ENCODE measurements at regions not wholly inside any gene's neighbourhood (a gene's known extent, or its start where the extent isn't known, plus 50 kb on each side); places are given as distances from the start of the nearest gene placed in this dataset.

DNA sequence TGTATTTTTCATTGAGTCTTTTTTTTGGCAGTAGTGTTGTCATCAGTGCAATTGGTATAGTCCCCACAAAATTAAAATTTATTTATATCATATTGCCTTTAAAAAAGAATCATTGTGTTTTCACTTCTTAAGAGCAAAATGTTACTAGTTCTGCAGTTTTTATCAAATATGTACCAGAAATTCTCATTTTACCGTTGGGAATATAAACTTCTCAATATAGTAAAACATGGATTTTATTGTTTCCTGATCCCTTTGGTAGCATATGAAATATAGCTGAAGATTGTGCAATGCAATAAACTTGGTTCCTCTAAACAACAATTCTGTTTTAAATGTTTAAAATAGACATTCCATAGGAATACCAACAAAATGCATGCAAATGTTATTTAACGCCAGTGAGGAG is 306.5 kb upstream of the PCDH20 start:
- H2AFZ ChIP-seq (ENCODE audit: low read length, unreplicated experiment): no peak overlapping the region

DNA sequence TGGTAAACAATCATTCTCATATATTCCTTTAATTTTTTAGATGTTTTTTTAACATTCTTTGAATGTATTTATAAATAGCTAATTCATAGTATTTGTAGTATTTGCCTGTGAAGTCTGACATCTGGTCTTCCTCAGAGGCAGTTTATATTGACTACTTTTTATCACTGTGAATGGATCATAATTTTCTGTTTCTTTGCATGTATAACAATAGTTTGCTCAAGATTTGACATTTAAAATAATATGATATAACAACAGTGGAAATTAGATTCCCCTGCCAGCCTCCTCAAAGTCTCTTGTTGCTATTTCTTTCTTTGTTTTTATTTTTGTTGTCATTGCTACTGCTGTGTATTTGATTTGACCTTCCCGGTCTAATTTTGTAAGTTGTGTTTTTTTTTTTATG is 297.0 kb upstream of the PCDH20 start:
- Histone ChIP-seq H2AFZ (ENCODE audit: low read length, unreplicated experiment) (no peak overlapping the region), H3K27ac (ENCODE audit: low read depth, low read length) (no peak overlapping the region), H3K4me3 (ENCODE audit: low read depth, low read length) (no peak overlapping the region), H3K36me3 (ENCODE audit: insufficient read depth, low read length) (no peaks in the 10 kb centered on the region), H3K27me3 (ENCODE audit: insufficient read depth, low read length) (no peaks in the 10 kb centered on the region), H3K79me2 (ENCODE audit: control insufficient read depth, insufficient read depth, low read length, unreplicated experiment) (no peaks in the 10 kb centered on the region), H3K4me1 (ENCODE audit: control insufficient read depth, insufficient read depth, low read length, unreplicated experiment) (no peaks in the 10 kb centered on the region)

More for the DNA sequence above, 306.5 kb upstream of the PCDH20 start:
- no peaks in the 10 kb centered on the region for H3K36me3 ChIP-seq (ENCODE audit: insufficient read depth, low read length)
- H3K27me3 ChIP-seq (ENCODE audit: insufficient read depth, low read length): no peaks in the 10 kb centered on the region
- no peak overlapping the region for H3K4me3 ChIP-seq (ENCODE audit: low read depth, low read length)
- H3K4me1 ChIP-seq (ENCODE audit: control insufficient read depth, insufficient read depth, low read length, unreplicated experiment): no peaks in the 10 kb centered on the region
- H3K27ac ChIP-seq (ENCODE audit: low read depth, low read length): no peak overlapping the region
- no peaks in the 10 kb centered on the region for H3K79me2 ChIP-seq (ENCODE audit: control insufficient read depth, insufficient read depth, low read length, unreplicated experiment)

DNA sequence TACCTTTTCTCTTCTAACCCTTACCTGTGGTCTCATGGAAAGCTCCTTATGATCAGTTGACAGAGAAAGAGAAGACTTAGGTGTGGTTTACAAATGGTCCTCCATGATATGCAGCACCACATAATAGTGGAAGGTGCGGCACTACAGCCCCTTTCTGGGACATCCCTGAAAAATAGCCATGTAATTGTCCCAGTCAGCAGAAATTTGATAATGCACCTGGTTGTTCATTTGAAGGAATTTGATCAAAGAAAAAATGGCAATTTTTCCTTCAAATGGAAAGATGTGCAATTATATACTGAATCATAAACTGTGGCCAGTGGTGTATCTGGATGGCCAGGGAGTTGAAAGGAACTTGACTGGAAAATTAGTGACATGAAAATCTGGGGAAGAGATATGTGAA is 293.6 kb upstream of the PCDH20 start:
- Histone ChIP-seq H3K27me3 (ENCODE audit: insufficient read depth, low read length) (no peaks in the 10 kb centered on the region), H3K36me3 (ENCODE audit: insufficient read depth, low read length) (no peaks in the 10 kb centered on the region), H3K4me1 (ENCODE audit: control insufficient read depth, insufficient read depth, low read length, unreplicated experiment) (no peaks in the 10 kb centered on the region), H3K27ac (ENCODE audit: low read depth, low read length) (no peak overlapping the region), H2AFZ (ENCODE audit: low read length, unreplicated experiment) (no peak overlapping the region), H3K4me3 (ENCODE audit: low read depth, low read length) (no peak overlapping the region), H3K79me2 (ENCODE audit: control insufficient read depth, insufficient read depth, low read length, unreplicated experiment) (no peaks in the 10 kb centered on the region)

DNA sequence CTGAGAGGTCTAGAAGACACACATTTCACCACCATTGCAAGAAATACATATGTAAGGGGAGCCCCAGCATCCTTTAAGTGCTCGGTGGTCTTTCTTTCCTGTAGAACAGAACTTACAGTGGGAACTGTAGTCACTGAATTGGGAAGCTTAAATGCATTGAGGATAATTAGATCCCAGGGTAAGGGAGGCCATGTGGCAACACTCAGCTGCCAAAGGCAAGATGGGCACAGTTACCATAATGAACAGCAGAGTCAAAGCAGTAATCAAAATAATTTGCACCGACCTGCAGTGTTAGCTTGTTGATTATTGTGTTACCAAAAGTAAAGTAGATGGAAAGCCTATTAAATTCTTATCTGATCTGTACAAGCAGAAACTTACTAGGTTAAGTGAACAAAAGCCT is 291.2 kb upstream of the PCDH20 start:
- Histone ChIP-seq H3K4me3 (ENCODE audit: low read depth, low read length) (no peak overlapping the region), H3K79me2 (ENCODE audit: control insufficient read depth, insufficient read depth, low read length, unreplicated experiment) (no peaks in the 10 kb centered on the region), H2AFZ (ENCODE audit: low read length, unreplicated experiment) (no peak overlapping the region)

DNA sequence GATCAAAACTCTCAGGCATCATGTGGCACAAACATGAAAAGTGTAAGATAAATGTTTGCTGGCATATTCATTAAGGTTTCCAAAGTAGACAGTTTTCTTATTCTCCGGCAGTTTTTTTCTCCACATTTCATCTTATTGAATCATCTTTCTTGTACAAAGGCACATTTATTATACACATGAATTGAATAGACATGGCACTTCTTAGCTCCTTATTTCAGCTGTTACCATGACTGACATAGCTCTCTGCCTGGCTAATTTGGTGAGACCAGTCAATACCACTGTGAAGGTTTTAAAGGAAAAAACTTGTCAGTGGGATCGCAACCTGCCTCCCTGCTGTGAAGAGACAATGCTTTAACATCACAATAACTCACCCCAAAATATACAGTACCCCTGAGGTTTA is 285.0 kb upstream of the PCDH20 start:
- H3K27ac ChIP-seq (ENCODE audit: low read depth, low read length): no peak overlapping the region
- H2AFZ ChIP-seq (ENCODE audit: low read length, unreplicated experiment): no peak overlapping the region
- H3K36me3 ChIP-seq (ENCODE audit: insufficient read depth, low read length): no peaks in the 10 kb centered on the region
- H3K27me3 ChIP-seq (ENCODE audit: insufficient read depth, low read length): no peaks in the 10 kb centered on the region
- H3K4me3 ChIP-seq (ENCODE audit: low read depth, low read length): no peak overlapping the region
- H3K4me1 ChIP-seq (ENCODE audit: control insufficient read depth, insufficient read depth, low read length, unreplicated experiment): no peaks in the 10 kb centered on the region
- H3K79me2 ChIP-seq (ENCODE audit: control insufficient read depth, insufficient read depth, low read length, unreplicated experiment): no peaks in the 10 kb centered on the region

More for the DNA sequence above, 291.2 kb upstream of the PCDH20 start:
- Histone ChIP-seq H3K27me3 (ENCODE audit: insufficient read depth, low read length) (no peaks in the 10 kb centered on the region), H3K36me3 (ENCODE audit: insufficient read depth, low read length) (no peaks in the 10 kb centered on the region), H3K4me1 (ENCODE audit: control insufficient read depth, insufficient read depth, low read length, unreplicated experiment) (no peaks in the 10 kb centered on the region), H3K27ac (ENCODE audit: low read depth, low read length) (no peak overlapping the region)

DNA sequence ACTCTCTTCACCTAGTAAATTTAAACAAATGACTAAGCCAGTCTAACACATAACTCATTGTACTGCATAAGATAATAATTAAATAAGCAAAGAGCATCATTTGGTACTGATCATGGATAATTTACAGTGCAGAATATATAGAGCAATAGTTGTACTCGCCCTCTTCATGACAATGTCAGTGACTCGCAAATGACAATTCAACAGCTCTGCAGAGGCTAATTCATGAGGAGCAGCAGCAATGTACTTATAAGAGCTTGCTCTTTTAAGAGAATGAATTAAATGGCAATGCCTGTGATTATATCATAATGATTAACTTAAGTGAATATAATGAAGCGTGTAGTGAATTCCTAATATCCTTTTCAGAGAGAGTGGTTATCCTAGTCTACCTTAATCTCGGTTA is 284.5 kb upstream of the PCDH20 start:
- Histone ChIP-seq H3K27me3 (ENCODE audit: insufficient read depth, low read length) (no peaks in the 10 kb centered on the region), H3K4me1 (ENCODE audit: control insufficient read depth, insufficient read depth, low read length, unreplicated experiment) (no peaks in the 10 kb centered on the region), H3K27ac (ENCODE audit: low read depth, low read length) (no peak overlapping the region), H3K4me3 (ENCODE audit: low read depth, low read length) (no peak overlapping the region), H2AFZ (ENCODE audit: low read length, unreplicated experiment) (no peak overlapping the region), H3K36me3 (ENCODE audit: insufficient read depth, low read length) (no peaks in the 10 kb centered on the region), H3K79me2 (ENCODE audit: control insufficient read depth, insufficient read depth, low read length, unreplicated experiment) (no peaks in the 10 kb centered on the region)

DNA sequence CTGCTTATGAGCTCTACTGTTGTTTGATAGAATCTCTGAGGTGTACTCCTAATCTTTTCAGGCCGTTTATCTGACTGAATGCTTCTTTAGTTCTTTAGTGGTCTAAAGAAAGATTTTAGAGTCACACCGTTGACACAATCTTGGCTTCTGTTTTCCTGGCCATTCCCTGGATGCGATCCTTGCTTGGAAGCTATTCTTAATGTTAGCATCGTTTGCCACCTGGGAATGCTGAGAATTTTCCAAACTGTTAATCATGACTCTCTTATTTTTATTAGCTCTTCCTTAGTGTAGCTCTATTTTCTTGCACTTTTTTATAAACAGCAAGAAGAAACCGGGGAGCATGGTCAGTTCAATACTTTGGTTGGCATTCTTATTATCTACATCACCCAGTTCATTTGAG is 281.0 kb upstream of the PCDH20 start:
- Histone ChIP-seq H3K79me2 (ENCODE audit: control insufficient read depth, insufficient read depth, low read length, unreplicated experiment) (no peaks in the 10 kb centered on the region), H3K4me1 (ENCODE audit: control insufficient read depth, insufficient read depth, low read length, unreplicated experiment) (no peaks in the 10 kb centered on the region), H3K4me3 (ENCODE audit: low read depth, low read length) (no peak overlapping the region), H3K36me3 (ENCODE audit: insufficient read depth, low read length) (no peaks in the 10 kb centered on the region), H2AFZ (ENCODE audit: low read length, unreplicated experiment) (no peak overlapping the region), H3K27ac (ENCODE audit: low read depth, low read length) (no peak overlapping the region), H3K27me3 (ENCODE audit: insufficient read depth, low read length) (no peaks in the 10 kb centered on the region)

DNA sequence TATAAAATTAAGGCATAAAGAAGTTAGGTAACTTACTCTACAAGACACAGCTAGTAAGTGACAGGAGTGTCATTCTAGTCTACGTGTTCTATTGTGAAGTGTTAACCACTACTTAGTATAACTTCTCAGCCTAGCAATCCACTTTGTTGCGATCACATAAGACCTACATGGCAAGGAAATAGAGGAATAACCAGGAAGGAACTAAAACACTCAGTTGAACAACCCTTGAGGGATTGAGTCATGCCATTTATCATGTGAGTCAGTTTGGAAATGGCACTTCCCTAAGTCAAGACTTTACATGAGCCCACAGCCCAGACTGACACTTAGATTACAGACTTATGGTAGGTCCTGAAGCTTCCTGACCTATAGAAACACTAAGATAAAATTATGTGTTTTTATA is 279.5 kb upstream of the PCDH20 start:
- Histone ChIP-seq H3K27me3 (ENCODE audit: insufficient read depth, low read length) (no peaks in the 10 kb centered on the region), H2AFZ (ENCODE audit: low read length, unreplicated experiment) (no peak overlapping the region), H3K4me1 (ENCODE audit: control insufficient read depth, insufficient read depth, low read length, unreplicated experiment) (no peaks in the 10 kb centered on the region), H3K4me3 (ENCODE audit: low read depth, low read length) (no peak overlapping the region), H3K36me3 (ENCODE audit: insufficient read depth, low read length) (no peaks in the 10 kb centered on the region), H3K27ac (ENCODE audit: low read depth, low read length) (no peak overlapping the region), H3K79me2 (ENCODE audit: control insufficient read depth, insufficient read depth, low read length, unreplicated experiment) (no peaks in the 10 kb centered on the region)

DNA sequence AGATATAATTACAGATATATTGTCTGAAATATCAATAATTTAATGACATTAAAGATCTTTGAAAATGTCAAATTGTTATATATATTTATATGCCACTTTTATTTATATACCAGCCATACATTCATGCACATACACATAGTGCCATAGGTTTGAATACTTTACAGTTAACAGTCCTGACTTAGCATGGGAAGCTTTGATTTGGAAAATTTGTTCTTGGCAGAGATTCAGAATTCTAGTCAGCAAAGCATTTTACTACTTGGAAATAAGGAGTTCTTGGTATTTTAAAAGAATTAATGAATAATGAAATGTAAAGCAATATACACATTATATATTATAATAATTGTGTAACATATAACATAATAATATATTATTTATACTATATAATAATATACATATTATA is 277.0 kb upstream of the PCDH20 start:
- Histone ChIP-seq H3K79me2 (ENCODE audit: control insufficient read depth, insufficient read depth, low read length, unreplicated experiment) (no peaks in the 10 kb centered on the region), H3K4me1 (ENCODE audit: control insufficient read depth, insufficient read depth, low read length, unreplicated experiment) (no peaks in the 10 kb centered on the region), H3K27me3 (ENCODE audit: insufficient read depth, low read length) (no peaks in the 10 kb centered on the region), H3K4me3 (ENCODE audit: low read depth, low read length) (no peak overlapping the region), H2AFZ (ENCODE audit: low read length, unreplicated experiment) (no peak overlapping the region), H3K27ac (ENCODE audit: low read depth, low read length) (no peak overlapping the region), H3K36me3 (ENCODE audit: insufficient read depth, low read length) (no peaks in the 10 kb centered on the region)

DNA sequence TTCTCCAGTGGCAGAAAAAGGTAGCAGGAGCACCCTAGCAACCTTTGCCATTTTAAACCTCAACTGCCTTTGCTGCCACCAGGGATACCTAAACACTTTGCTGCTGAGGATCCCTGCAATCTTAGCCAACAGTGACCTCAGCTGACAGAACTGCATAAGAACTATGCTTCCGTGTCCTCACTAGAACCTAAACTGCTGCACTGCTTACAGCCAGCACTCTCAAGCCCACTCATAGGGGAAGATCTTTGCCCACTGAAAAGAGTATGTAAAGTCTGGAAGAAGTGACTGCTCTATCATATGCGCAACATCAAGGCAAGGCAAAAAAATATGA is 270.0 kb upstream of the PCDH20 start:
- no peak overlapping the region for H2AFZ ChIP-seq (ENCODE audit: low read length, unreplicated experiment)

DNA sequence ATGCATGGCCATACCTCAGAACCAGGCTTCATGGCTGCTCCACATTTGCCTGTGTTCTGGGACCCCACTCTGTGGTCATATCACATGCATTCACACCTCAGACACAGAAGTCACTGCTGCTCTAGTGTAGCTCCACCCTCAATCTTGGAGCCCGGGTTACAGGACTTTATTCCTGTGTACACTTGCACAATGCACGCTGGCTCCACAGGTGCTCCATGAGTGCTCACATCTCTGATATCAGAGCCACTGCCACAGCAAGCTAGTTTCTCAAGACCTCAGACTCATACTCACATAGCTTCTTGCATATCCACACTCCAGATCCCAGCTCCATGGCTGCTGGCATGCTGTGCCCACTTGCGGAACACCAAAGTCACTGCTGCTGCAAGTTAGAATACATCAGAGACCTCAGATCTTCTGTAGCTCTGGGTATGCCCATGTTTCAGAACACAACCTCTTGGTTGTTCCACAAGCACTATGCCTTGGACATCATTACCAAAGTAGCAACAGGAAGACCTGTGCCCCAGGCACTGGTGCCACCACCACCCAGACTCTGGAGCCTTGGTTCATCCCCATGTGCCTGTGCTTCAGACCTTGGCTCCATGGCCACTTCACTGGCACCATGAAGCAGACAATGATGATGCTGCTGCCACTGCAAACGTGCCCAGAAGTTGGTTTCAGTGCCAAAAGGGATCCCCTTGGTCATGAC is 269.5 kb upstream of the PCDH20 start:
- no peaks in the 10 kb centered on the region for H3K79me2 ChIP-seq (ENCODE audit: control insufficient read depth, insufficient read depth, low read length, unreplicated experiment)
- no peaks in the 10 kb centered on the region for H3K27me3 ChIP-seq (ENCODE audit: insufficient read depth, low read length)
- no peak overlapping the region for H3K27ac ChIP-seq (ENCODE audit: low read depth, low read length)
- H3K4me1 ChIP-seq (ENCODE audit: control insufficient read depth, insufficient read depth, low read length, unreplicated experiment): no peaks in the 10 kb centered on the region
- H2AFZ ChIP-seq (ENCODE audit: low read length, unreplicated experiment): no peak overlapping the region
- H3K4me3 ChIP-seq (ENCODE audit: low read depth, low read length): no peak overlapping the region
- no peaks in the 10 kb centered on the region for H3K36me3 ChIP-seq (ENCODE audit: insufficient read depth, low read length)

More for the DNA sequence above, 270.0 kb upstream of the PCDH20 start:
- Histone ChIP-seq H3K27me3 (ENCODE audit: insufficient read depth, low read length) (no peaks in the 10 kb centered on the region), H3K4me3 (ENCODE audit: low read depth, low read length) (no peak overlapping the region), H3K79me2 (ENCODE audit: control insufficient read depth, insufficient read depth, low read length, unreplicated experiment) (no peaks in the 10 kb centered on the region), H3K27ac (ENCODE audit: low read depth, low read length) (no peak overlapping the region), H3K4me1 (ENCODE audit: control insufficient read depth, insufficient read depth, low read length, unreplicated experiment) (no peaks in the 10 kb centered on the region), H3K36me3 (ENCODE audit: insufficient read depth, low read length) (no peaks in the 10 kb centered on the region)

Data from ACC112 (cell line).